ENCODE measurements at regions not wholly inside any gene's neighbourhood (a gene's known extent, or its start where the extent isn't known, plus 50 kb on each side); places are given as distances from the start of the nearest gene placed in this dataset.

DNA sequence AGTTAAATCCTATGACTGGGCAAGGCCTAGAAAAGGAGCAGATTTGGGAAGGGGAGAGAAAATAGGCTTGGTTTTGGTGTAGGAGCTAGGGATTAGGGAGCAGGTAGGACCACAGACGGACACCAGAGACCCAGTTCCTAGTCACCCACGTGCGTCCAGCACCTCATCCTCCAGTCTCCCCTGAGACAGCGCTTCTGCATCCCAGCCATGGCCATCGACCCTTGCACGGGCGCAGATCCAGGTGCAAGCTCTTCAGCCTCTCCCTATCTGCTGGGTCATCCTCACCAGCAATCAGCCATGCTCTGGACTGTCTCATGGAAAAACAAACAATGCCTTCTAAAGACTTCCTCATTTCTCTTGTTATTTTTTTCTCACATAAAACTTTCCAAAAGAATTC lies 246.8 kb upstream of the RAB6C start:
- DNase-seq = no peak

GRCh38 chr2:129733041-129733440 lies 246.4 kb upstream of the RAB6C start:
- no peak for DNase-seq

DNA sequence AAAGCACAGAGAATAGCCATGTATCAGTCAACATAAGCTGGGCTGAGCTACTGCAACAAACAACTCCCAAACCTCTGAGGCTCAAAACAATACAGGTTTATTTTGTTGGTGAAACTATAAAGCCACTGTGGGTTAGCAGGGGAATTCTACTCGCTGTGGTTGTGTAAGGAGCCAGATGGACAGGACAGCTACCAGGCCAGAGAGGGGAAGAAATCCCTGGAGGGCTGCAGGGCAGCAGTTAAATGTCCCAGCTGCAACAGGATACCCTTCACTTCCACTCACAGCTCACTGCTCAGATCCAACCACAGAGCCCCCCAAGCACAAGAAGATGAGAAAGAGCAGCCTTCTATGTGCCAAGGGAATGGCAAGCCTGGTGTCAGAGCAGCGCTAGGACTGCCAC lies 245.9 kb upstream of the RAB6C start:
- no peak for DNase-seq

GRCh38 chr2:129734343-129735034 lies 245.0 kb upstream of the RAB6C start:
- DNase-seq = no peak

- no peak for DNase-seq
Observed at GRCh38 chr2:129735576-129735975, 243.9 kb upstream of the RAB6C start.

- no peak for DNase-seq
Observed at GRCh38 chr2:129737660-129738527, 241.6 kb upstream of the RAB6C start.

- no peak for DNase-seq
Observed at GRCh38 chr2:129738799-129739198, 240.7 kb upstream of the RAB6C start.

DNA sequence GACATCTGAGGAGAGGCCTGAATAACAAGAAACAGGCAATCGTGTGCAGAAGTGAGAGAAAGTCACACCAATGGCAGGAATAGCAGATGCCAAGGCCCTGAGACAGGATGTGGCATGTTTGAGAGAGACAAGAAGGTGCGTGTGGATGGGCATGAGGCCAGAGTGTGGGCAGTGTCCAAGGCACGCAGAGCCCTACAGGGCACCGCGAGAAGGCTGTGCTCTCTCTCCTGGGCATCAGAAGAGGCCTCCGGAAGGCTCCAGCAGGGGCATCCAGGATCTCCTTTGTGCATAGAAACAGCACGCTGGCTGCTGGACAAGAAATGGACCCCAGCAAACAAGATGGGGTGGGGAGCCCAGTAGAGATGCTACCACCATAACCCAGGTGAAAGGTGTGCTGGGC lies 239.0 kb upstream of the RAB6C start:
- DNase-seq = no peak

- no peak for DNase-seq
Observed at GRCh38 chr2:129741165-129741564, 238.3 kb upstream of the RAB6C start.

- DNase-seq = no peak
Observed at GRCh38 chr2:129741623-129742022, 237.8 kb upstream of the RAB6C start.

GRCh38 chr2:129742415-129743180 lies 236.9 kb upstream of the RAB6C start:
- DNase-seq = no peak

GRCh38 chr2:129744141-129744540 lies 235.3 kb upstream of the RAB6C start:
- DNase-seq = no peak

- no peak for DNase-seq
Observed at GRCh38 chr2:129744649-129745048, 234.8 kb upstream of the RAB6C start.

DNA sequence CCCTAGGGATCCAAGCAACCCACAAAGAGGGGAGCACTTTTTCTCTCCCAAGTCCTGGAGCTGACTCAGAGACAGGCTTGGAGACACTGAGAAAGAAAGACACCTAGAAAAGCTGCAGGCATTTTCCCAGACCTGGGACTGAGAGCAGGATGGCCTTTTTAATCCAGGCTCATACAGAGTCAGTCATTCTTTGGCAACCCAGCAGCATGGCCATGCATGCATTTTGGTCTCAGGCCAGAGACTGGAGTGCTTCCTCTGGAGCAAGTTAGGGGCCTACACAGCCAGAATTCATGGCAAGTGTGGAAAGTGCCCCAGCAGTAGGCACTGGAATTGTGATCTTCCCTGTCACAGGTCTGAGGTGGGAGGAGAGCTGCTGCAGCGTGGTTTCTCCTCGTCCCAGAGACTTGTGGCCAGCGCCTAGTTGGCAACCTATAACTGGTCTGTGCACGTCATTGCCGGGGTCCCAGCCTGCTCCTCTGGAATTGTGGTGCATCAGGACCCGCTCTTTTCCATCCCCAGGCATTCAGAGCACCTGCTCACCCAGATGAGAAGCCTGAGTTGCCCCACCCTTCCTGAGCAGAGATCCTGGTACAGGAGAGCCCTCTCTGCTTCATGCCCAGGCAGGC lies 231.9 kb upstream of the RAB6C start:
- no peak for DNase-seq

- no peak for DNase-seq
Observed at GRCh38 chr2:129748250-129748649, 231.2 kb upstream of the RAB6C start.

GRCh38 chr2:129748653-129749052 lies 230.8 kb upstream of the RAB6C start:
- no peak for DNase-seq

DNA sequence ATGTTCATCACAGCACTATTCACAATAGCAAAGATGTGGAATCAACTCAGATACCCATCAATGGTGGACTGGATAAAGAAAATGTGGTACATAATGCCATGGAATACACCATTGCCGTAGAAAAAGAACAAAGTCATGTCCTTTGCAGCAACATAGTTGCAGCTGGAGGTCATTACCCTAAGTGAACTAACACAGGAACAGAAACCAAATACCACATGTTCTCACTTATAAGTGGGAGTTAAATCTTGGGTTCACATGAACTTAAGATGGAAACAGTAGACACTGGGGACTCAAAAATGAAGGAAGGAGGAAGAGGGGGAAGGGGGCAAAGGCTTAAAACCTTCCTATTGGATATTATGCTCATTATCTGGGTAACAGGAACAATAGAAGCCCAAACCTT lies 228.1 kb upstream of the RAB6C start:
- no peak for DNase-seq

GRCh38 chr2:129752176-129752575 lies 227.3 kb upstream of the RAB6C start:
- no peak for DNase-seq

DNA sequence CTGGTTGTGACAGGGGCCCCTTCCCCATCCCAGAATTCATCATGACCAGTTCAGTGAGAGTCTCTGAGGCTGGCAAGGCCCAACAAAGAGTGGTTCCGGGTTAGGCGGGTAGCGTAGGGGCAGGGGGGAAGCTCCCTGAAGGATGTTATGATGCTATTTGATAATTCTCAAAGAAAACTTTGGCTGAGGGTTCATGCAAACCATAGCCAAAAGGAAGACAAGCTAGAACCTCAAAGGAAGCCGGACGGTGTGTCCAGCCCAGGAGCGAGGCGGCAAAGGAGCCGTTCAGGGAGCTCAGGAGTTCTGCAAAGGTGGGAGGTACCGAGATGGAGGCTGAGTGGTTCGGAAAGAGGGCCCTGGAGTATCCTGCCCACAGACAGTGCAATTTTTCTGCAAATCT lies 226.8 kb upstream of the RAB6C start:
- no peak for DNase-seq

- no peak for DNase-seq
Observed at GRCh38 chr2:129753261-129753660, 226.2 kb upstream of the RAB6C start.

DNA sequence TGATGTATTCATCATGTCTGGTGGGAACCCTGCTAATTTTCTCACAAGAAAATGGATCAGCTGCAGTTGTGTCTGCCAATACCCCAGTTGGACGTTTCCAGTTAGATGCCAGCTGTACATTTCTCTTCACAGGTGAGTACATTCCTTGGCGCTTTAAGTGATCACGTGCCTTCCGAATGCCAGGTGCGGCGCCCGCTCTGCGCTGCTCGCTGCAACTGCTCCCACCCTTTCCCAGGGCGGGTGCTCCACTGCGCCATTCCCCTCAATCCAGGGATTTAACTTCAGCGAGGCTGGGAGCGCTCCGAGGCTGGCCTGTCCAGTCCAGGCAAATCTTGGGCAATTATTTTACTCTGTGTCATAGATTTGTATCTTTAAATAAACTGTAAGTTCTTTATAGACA lies 225.0 kb upstream of the RAB6C start:
- DNase-seq = no peak

DNA sequence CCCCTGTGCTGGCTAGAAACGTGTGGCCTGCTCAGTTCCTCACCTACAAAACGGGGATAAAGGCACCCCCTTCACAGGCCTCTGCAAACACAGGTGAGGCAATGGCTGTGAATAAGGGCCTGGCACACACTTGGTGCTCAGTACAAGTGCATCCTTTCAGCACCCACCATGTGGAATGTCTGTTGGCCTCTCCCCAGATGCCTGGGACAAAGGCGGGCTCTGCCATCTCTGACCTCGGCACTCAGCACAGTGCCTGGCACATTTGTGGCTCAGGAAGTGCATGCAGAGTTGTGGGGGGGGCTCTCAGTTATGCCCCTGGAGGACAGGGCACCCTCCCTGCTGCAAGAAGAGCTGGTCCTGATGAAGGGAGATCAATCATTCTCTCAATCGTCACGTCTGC lies 224.6 kb upstream of the RAB6C start:
- no peak for DNase-seq

GRCh38 chr2:129755786-129756185 lies 223.7 kb upstream of the RAB6C start:
- DNase-seq = no peak

Measured in CD4-positive, alpha-beta T cell treated with Interleukin-4 for 1 hour (primary cell).